GM19023 (cell line): ENCODE measurements at regions not wholly inside any gene's neighbourhood (a gene's known extent, or its start where the extent isn't known, plus 50 kb on each side); places are given as distances from the start of the nearest gene placed in this dataset.
"Not testable (repeated sequence)": the region's sequence is repeated elsewhere in the genome, so short reads cannot be mapped to it uniquely, and the experiment has no call there.

ENCODE experiments used
- ATAC-seq: cut with Tn5 transposase; IDR thresholded peaks from one replicate; pipeline ENCODE4 v1.9.1; 2021; ENCODE audit warnings: mild to moderate bottlenecking, moderate library complexity; ENCODE audit not compliant: unreplicated experiment

GRCh38 chr12:42933461-42934081, 344.0 kb upstream of the PRICKLE1 start:
- no peak for ATAC-seq

GRCh38 chr12:42932936-42933335, 343.4 kb upstream of the PRICKLE1 start:
- no peak for ATAC-seq

DNA sequence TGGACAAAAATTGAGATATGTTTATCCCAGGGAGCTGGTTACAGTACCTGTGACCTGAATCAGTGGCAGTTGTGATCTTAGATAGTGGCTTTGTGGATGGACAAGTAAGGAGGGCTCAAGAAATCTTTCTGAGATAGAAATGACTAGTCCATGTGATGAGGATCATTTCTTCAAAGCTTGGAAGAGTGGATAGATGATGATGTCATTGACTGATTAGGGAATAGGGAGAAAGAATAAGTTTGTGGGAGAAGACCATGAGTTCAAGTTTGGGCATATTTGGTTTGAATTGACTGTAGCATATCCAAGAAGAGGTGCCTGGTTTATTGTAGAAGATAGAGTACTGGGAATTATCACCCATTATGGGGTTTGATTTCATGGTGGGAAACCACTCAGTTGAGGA, 336.7 kb upstream of the PRICKLE1 start:
- no peak for ATAC-seq

DNA sequence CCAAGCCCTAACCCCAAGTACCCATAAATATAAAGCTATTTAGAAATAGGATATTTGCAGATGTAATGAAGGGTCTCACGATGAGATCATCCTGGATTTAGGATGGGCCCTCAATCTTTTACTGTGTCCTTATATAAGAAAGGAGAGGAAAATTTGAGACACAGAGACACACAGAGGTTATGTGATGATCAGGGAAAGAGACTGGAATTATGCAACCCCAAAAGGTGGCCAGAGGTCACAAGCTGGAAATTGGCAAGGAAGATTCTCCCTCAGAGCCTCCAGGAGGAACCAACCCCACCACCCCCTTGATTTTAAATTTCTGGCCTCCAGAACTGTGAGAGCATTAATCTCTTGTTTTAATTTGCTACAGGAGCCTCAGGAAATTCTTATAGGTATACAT, 334.9 kb upstream of the PRICKLE1 start:
- no peak for ATAC-seq

DNA sequence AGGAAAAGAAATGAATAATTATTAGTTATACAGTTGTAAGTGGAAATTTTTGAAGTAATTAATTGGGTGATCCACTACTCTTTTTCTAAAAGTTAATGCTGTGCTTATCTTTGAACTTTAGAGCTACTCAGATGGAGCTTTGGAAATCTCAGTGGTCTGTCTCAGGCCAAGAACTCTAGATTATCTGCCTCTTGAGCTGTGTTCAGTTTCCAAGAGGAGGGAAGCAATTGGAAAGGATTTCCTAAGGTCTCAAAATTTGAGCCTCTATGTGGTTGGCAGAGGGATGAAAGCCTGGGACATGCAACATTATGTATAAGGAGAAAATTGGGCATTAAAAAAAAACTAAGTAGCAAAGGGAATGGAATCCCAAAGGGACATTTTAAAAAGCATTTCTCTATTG, 334.0 kb upstream of the PRICKLE1 start:
- ATAC-seq = no peak

- no peak for ATAC-seq
Observed at GRCh38 chr12:42923156-42923555, 333.6 kb upstream of the PRICKLE1 start.

- no peak for ATAC-seq
Observed at GRCh38 chr12:42922505-42922850, 332.9 kb upstream of the PRICKLE1 start.

GRCh38 chr12:42921741-42922504, 332.4 kb upstream of the PRICKLE1 start:
- ATAC-seq = no peak

GRCh38 chr12:42919691-42920090, 330.1 kb upstream of the PRICKLE1 start:
- ATAC-seq = no peak

GRCh38 chr12:42918443-42918842, 328.9 kb upstream of the PRICKLE1 start:
- ATAC-seq = no peak

- ATAC-seq = no peak
Observed at GRCh38 chr12:42916143-42916542, 326.6 kb upstream of the PRICKLE1 start.

DNA sequence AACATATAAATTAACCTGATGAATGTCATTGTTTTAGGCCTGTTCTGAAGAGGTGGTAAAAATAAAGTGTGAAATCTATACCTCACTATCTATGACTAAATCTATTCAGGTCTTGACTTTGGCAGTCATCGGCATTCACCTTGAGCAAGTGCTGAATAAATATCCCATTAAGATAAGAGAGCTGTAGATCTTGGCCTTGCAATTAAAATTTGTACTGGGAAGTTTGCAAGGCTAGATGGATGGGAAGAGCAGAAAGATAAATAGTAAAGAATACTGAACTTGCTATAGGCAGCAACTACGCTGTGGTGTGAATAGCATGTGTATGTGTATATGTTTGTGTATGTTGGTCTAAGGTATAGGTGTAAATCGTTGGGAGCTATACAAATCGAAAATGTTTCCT, 325.9 kb upstream of the PRICKLE1 start:
- ATAC-seq = no peak

GRCh38 chr12:42912367-42912766, 322.8 kb upstream of the PRICKLE1 start:
- ATAC-seq = no peak

GRCh38 chr12:42910656-42911055, 321.1 kb upstream of the PRICKLE1 start:
- no peak for ATAC-seq

- ATAC-seq = no peak
Observed at GRCh38 chr12:42908712-42909111, 319.2 kb upstream of the PRICKLE1 start.

DNA sequence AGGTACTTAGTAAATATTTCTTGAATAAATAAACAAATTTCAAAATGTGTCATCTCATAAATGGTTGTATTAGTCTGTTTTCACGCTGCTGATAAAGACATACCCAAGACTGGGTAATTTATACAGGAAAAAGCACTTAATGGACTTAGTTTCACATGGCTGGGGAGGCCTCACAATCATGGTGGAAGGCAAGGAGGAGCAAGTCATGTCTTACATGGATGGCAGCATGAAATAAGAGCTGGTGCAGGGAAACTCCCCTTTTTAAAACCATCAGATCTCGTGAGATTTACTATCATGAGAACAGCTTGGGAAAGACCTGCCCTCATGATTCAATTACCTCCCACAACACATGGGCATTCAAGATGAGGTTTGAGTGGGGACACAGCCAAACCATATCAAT, 317.3 kb upstream of the PRICKLE1 start:
- not testable (repeated sequence) for ATAC-seq

DNA sequence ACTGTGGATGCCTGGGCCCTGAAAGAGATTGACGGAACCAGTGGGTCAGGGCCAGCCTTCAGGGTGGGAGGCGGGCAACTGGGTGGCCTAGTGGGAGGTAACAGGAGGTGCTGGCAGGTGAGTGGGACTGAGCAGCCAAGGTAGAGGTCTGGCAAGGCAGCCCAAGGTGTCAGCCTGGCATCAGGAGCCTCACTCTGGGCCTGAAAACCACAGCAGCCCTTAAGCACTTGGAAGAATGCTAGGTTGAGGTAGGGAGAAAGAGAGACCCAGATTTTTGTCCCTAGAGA, 315.8 kb upstream of the PRICKLE1 start:
- ATAC-seq = no peak

DNA sequence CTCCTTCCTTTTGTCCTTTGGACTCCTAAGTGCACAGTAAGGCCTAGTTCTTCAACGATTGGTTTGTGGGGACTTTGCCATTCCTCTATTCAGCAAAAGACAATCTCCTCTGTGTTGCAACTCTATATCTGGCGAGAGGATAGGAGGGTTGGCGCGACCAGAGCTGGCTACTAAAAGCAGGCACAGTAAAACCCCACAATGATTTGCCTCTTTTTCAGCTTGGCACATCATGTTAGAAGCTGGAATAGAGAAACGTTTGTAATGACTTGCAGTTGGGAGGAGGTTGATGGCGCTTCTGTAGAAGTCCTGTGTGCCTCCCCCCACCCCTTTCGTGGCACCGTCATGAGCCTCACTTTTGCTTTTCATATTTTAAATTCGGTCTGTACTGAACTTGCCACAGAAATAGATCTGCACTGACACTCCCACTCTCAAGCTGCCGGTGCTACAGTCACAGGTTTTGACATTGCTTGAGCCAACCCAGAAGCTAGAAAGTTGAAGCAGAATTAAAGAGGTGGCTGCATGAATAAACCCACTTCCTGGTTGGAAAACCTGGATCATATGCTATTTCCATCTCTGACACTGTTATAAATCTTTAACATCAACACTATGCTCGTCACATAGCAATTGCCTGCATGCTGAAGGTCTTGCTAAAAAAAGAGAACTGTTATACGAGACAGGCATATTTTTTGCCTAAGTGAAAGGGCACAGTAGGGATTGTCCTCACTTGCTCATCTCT, 315.3 kb upstream of the PRICKLE1 start:
- ATAC-seq = no peak

DNA sequence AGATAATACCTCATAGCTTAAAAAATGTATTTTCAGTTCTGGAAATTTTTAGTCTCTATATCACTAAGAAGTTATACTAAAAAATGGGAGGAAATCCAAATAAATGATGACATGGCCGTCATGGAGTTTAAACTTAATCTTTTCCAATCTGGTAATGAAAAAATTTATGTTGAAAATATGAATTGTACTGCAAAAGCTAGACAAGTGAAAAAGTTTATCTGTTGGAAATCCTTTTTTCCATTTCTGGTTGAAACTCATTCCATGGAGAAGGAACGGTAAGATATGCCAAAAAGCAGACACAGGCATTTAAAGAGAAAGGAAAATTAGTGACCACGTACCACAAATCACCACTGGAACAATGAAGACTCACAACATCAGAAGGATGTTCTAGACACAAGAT, 314.2 kb upstream of the PRICKLE1 start:
- ATAC-seq = no peak

- ATAC-seq = no peak
Observed at GRCh38 chr12:42902001-42902400, 312.5 kb upstream of the PRICKLE1 start.

DNA sequence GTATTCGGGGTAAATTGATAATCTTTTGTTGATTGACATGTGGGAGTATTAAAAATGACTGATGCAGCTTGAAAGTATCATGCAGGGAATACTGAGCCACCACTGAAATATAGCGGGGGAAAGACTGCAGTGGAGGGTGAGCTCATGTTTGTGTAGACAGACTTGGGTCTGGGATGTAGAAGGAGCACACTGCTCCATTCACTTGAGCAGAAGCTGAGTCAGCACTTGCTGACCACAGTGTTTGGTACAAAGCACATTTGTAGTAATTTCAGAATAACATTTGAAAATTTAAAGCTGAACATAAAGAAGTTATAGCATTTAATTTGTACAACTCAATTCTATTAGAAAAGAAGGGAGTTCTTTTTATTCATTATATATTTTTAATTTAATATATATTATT, 304.3 kb upstream of the PRICKLE1 start:
- ATAC-seq = no peak
